NCI-H128 (cell line): ENCODE measurements at regions not wholly inside any gene's neighbourhood (a gene's known extent, or its start where the extent isn't known, plus 50 kb on each side); places are given as distances from the start of the nearest gene placed in this dataset.
"Not testable (repeated sequence)": the region's sequence is repeated elsewhere in the genome, so short reads cannot be mapped to it uniquely, and the experiment has no call there.

Source experiments
- DNase-seq: peaks from one replicate; lab custom pipeline; 2025; ENCODE audit not compliant: unreplicated experiment; lab: John Stamatoyannopoulos, UW

- DNase-seq = no peak
Observed at GRCh38 chr14:87635442-87635841, 357.5 kb downstream of the GALC start.

DNA sequence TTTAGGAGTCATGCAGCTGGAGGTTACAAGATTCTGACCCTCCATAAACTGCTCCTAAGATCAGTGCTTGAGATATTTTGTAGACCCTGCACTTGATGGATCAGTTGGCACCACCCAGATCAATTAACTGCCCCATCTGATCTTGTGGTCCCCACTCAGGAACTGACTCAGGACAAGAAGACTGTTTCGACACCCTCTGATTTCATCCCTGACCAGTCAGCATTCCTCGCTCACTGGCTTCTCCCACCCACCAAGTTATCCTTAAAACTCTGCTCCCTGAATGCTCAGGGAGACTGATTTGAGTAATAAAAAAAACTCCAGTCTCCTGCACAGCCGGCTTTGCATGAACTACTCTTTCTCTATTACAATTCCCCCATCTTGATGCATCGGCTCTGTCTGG lies 360.2 kb downstream of the GALC start:
- no peak for DNase-seq

DNA sequence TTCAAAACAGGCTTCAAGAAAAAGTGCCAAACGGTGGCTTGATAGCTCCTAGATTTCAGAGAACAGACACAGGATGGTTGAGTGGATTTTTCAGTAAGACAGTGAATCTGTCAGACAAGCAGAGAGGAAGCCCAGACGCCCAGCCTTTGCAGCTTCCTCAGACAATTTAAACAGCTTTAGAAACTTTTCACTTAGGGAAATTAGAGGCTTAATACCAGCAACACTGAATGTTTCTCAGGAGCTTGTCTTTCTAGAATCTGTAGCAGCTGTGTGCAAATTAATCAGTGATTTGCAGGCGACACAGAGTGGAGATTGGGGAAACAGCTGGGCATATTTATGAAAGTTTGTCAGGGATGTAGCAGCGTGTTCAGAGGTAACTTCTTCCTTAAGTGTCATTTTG lies 362.1 kb downstream of the GALC start:
- no peak for DNase-seq

GRCh38 chr14:87629788-87630187 lies 363.2 kb downstream of the GALC start:
- no peak for DNase-seq

GRCh38 chr14:87628780-87629179 lies 364.2 kb downstream of the GALC start:
- no peak for DNase-seq

DNA sequence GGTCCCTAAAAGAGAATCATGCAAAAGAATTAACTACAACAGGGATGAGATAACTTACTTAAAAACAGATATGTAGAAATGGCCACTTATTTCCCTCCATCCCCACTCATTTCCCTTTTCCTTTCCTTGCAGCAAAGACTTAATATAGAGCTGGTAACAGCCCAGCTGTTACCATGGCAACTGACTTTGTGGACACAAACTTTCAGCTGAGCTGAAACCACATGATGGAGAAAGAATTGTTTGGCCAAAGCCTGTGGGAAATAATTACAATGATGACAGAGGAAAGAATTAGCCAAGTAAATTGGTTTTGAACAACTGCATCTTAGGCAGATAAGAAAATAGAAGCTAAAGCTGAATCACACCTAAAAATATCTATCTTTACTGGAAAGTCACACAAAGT lies 364.9 kb downstream of the GALC start:
- DNase-seq = no peak

DNA sequence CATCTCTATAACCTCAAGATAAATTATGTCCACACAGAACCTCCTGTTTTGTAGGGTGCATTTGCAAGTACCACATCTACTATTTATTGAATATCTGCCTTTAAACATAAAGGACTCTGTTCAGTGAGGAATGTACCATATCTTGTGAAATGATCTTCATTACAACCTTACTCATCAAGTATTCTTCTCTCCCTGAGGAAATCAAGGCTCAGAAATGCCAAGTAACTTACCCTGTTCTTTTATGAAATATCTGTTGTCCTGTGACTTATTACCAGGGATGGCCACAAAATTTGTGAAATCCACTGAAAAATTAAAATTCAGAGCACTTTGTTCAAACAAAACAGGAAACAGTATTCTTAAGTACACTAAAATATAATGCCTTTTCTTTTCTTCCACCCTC lies 366.7 kb downstream of the GALC start:
- no peak for DNase-seq

- DNase-seq = no peak
Observed at GRCh38 chr14:87623616-87624015, 369.4 kb downstream of the GALC start.

DNA sequence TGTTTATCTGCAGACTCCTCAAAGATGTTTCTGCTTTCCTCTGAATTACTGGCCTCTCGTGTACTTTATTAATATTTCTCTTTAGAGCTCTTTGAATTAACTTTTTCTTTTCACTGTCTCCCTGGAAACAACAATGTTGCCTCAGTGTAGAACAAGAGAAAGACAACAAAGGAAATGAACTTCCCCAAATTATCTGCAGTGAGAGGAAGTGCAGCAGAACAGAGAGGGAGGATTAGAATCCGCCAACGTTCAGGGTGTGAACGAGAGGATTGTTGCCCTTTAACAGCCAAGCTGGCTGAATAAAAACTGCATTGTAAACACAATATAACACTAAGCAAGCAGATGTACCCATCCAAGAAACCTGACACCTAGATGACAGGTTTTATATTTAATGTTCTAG lies 375.9 kb downstream of the GALC start:
- DNase-seq = no peak

GRCh38 chr14:87615822-87616679 lies 376.9 kb downstream of the GALC start:
- DNase-seq = peak; percentile 22

DNA sequence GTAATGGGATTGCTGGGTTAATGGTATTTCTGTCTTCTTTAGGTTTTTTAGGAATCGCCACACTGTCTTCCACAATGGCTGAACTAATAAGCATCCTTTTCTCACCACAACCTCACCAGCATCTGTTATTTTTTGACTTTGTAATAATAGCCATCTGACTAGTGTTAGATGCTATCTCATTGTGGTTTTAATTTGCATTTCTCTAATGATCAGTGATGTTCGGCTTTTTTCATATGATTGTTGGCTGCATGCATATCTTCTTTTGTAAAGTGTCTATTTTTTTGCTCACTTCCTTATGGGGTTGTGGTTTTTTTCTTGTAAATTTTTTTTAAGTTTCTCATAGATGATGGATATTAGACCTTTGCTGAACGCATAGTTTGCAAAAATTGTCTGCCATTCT lies 377.9 kb downstream of the GALC start:
- no peak for DNase-seq

DNA sequence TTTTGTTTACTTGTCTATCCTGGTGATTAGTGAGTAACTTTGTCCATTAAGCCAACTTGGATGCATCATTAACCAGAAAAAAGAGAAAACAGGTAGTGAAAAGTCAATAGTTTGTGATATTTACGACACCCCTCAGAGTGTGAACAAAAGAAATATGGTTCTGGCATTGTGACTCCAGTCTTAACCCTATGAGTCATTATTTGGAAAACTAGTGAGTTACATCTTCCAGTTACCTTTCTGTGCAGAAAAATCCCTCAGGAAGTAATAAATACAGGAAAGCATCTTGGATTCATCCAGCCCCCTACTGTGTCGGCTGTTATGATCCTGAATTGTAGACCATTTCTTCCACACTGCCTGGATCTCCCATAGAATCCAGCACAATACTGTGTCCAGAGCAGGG lies 379.1 kb downstream of the GALC start:
- no peak for DNase-seq

DNA sequence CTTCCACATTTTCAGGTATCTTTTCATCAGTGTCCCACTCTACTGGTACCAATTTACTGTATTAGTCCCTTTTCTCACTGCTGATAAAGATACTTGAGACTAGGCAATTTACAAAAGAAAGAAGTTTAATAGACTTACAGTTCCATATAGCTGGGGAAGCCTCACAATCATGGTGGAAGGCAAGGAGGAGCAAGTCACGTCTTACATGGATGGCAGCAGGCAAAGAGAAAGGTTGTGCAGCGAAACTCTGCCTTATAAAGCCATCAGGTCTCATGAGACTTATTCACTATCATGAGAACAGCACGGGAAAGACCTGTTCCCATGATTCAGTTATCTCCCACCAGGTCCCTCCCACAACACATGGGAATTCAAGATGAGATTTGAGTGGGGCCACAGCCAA lies 385.9 kb downstream of the GALC start:
- not testable (repeated sequence) for DNase-seq

- no peak for DNase-seq
Observed at GRCh38 chr14:87601036-87601435, 391.9 kb downstream of the GALC start.

DNA sequence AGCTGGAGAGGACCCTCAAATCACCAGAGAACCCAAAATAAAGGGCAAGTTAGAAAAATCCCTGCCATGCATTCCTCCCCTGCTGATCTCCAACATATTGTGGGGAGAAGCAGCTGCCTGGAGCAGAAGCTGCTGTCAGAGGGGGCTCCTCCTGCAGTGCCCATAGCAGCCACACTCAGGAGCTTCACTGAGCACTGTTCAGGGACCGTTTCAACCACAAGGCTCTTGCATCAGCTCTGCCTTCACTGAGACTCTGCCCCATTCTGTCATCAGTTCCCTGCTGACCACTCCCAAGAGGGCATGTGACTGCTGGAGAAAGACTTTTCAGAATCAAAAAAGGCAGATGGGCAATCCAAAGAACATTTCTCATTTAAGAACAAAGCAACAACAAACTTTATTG lies 392.7 kb downstream of the GALC start:
- no peak for DNase-seq

- DNase-seq = no peak
Observed at GRCh38 chr14:87581298-87581697, 411.7 kb downstream of the GALC start.

DNA sequence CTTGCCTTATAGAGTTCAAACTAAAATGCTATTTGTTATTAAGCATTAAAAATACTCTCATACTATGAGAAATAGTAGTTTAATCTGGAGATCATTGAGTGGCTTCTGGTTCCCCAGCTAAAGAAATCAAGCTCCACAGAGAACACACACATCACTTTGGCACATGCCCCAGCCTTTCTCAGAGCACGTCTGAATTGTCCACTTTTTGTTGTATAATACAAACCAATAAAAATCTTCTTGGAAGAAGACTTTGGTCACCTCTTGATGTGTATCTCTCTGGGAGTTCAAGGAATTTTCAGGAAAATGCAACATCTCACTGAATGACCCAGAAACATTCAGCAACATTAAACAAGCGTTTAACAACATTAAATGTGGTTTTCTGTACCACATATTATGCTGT lies 413.9 kb downstream of the GALC start:
- DNase-seq = no peak

DNA sequence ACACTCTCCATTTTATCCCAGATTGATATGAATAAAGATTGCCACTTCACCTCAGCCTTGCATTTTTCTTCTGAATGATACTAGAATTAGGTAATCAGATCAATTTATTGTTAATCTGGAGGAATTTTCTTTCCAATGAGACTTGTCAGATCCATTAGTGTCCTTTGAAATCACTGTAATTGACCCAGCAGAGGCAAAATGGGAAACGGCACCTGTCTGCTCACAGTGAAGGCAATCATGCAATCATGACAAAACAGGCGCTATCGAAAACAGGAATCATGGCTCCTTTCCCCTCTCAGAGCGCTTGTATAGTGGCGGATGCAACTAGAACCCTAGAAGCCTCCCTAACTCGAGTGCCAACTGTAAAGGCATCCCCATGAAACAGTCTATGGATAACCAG lies 417.6 kb downstream of the GALC start:
- DNase-seq = no peak

- no peak for DNase-seq
Observed at GRCh38 chr14:87573591-87573990, 419.4 kb downstream of the GALC start.

DNA sequence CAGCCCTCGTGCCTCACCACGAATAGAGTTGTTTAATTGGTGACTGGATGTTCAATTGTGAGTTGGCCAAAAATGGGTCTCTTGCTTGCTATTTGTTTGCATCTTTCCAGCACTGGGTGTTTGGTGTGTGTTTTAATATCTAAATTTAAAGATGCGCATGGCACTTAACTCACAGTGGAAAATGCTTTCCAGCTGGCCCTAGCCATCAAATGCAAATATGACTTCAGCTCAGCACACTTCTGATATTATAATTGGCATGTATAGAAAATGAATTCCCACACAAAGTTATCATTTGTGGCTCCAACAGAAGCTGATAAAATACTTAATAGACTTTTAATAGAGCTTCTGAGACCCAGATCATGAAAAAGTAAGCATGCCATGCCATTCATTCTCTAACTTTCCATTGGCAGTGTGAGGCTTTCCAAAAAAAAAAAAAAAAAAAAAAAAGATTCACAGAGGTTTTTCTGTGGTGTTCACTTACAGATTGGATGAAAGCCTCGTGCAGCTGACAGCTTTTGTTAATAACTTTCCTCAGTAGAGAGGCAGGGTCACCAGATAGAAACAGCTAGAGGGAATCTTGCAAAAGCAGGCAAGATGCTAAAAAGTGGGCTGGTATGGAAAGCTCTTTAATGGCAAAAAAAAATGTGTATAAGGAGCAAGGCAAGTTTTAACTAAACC lies 425.2 kb downstream of the GALC start:
- DNase-seq = no peak

DNA sequence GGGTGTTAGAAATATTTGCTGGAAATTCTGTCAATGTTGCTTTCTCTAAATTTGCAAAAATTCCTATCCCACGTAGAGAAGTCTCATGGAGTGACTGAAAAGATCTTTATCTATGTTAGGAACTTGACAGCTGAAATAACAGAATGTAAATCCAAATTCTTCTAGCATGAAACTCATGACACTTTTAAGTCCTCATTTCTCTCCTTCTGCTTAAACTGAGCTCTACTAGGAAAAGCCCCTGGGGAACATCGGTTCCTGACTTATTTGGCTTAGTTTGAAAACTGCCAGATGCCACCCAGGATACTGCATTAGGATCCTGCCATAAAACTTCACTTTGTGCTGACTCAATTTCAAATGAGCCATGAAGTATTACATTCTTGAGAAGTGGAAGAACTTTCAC lies 426.0 kb downstream of the GALC start:
- no peak for DNase-seq

DNA sequence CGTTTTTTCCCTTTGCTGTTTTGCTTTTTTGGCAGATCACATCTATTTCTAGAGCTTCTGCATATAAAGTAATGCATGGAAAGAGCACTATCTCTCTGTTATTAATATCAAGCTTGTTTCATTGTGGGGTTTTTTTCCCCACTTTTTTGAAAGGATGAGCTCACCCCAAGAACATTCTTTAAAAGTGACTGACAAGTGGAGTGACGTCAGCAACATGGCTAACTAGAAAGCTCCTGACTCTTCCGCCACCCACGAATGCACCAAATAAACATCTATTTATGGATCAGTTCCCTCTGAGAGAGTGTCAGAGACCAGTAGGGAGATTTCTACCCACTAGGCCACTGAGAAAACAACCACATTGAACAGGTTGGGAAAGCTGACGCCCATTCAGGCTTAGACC lies 445.4 kb downstream of the GALC start:
- no peak for DNase-seq

DNA sequence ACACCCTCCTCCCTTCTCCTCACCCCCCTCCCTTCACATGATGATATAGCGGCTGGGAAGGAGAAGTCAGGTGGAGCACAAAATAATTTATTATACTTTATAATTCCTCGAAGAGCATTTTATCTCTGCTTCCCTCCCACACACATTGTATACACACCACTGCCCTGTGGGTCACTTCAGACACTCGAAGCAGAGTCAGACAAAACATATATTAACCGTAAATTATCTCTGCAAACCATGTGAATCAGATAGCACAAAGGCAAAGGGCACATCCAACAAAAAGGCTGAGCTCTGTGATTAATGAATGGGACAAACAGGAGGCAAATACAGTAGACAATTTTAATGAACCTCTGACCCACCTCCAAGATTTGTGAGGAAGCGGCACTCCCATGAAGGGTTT lies 450.7 kb downstream of the GALC start:
- no peak for DNase-seq
